ENCODE measurements at regions not wholly inside any gene's neighbourhood (a gene's known extent, or its start where the extent isn't known, plus 50 kb on each side); places are given as distances from the start of the nearest gene placed in this dataset.

- H3K4me3 ChIP-seq (replicated peaks; ENCODE audit: low read depth, low read length): no peak overlapping the region
- TF ChIP-seq CTCF (IDR thresholded peaks at IDR 0.05; ENCODE audit: low read depth, low read length, missing control alignments): no peak
- no peak for DNase-seq (ENCODE audit: extremely low read depth, low read depth)
Observed at GRCh38 chr6:94350833-94351232, 931.5 kb upstream of the EPHA7 start.

GRCh38 chr6:94349227-94349626 lies 929.9 kb upstream of the EPHA7 start:
- H3K4me3 ChIP-seq (replicated peaks; ENCODE audit: low read depth, low read length): no peak overlapping the region
- TF ChIP-seq CTCF (IDR thresholded peaks at IDR 0.05; ENCODE audit: low read depth, low read length, missing control alignments): no peak
- DNase-seq (ENCODE audit: extremely low read depth, low read depth): no peak

- TF ChIP-seq CTCF (IDR thresholded peaks at IDR 0.05; ENCODE audit: low read depth, low read length, missing control alignments): no peak
Observed at GRCh38 chr6:94344866-94345265, 925.5 kb upstream of the EPHA7 start.

GRCh38 chr6:94341173-94341572 lies 921.8 kb upstream of the EPHA7 start:
- DNase-seq (ENCODE audit: extremely low read depth, low read depth): no peak
- no peak overlapping the region for H3K4me3 ChIP-seq (replicated peaks; ENCODE audit: low read depth, low read length)
- TF ChIP-seq CTCF (IDR thresholded peaks at IDR 0.05; ENCODE audit: low read depth, low read length, missing control alignments): no peak

More at GRCh38 chr6:94344866-94345265, 925.5 kb upstream of the EPHA7 start:
- H3K4me3 ChIP-seq (replicated peaks; ENCODE audit: low read depth, low read length): no peak overlapping the region
- DNase-seq (ENCODE audit: extremely low read depth, low read depth): no peak

GRCh38 chr6:94323853-94324252 lies 904.5 kb upstream of the EPHA7 start:
- no peak for TF ChIP-seq CTCF (IDR thresholded peaks at IDR 0.05; ENCODE audit: low read depth, low read length, missing control alignments)
- H3K4me3 ChIP-seq (replicated peaks; ENCODE audit: low read depth, low read length): no peak overlapping the region
- DNase-seq (ENCODE audit: extremely low read depth, low read depth): no peak

- no peak for DNase-seq (ENCODE audit: extremely low read depth, low read depth)
- TF ChIP-seq CTCF (IDR thresholded peaks at IDR 0.05; ENCODE audit: low read depth, low read length, missing control alignments): no peak
Observed at GRCh38 chr6:94300424-94301144, 881.2 kb upstream of the EPHA7 start.

GRCh38 chr6:94289131-94289530 lies 869.8 kb upstream of the EPHA7 start:
- no peak overlapping the region for H3K4me3 ChIP-seq (replicated peaks; ENCODE audit: low read depth, low read length)
- TF ChIP-seq CTCF (IDR thresholded peaks at IDR 0.05; ENCODE audit: low read depth, low read length, missing control alignments): no peak
- DNase-seq (ENCODE audit: extremely low read depth, low read depth): no peak

More at GRCh38 chr6:94300424-94301144, 881.2 kb upstream of the EPHA7 start:
- no peak overlapping the region for H3K4me3 ChIP-seq (replicated peaks; ENCODE audit: low read depth, low read length)
